Epithelial cell of prostate (primary cell): ENCODE measurements at regions not wholly inside any gene's neighbourhood (a gene's known extent, or its start where the extent isn't known, plus 50 kb on each side); places are given as distances from the start of the nearest gene placed in this dataset.

Experiments
- DNase-seq: peaks from one replicate; pipeline ENCODE4 v3.0.0-alpha.2; 2011; ENCODE audit warnings: low read depth, low spot score
- H3K27ac ChIP-seq: fragments of 450-650 bp; 2 replicates; pipeline ENCODE4 v1.5.1; 2017; ENCODE audit warnings: mild to moderate bottlenecking

DNA sequence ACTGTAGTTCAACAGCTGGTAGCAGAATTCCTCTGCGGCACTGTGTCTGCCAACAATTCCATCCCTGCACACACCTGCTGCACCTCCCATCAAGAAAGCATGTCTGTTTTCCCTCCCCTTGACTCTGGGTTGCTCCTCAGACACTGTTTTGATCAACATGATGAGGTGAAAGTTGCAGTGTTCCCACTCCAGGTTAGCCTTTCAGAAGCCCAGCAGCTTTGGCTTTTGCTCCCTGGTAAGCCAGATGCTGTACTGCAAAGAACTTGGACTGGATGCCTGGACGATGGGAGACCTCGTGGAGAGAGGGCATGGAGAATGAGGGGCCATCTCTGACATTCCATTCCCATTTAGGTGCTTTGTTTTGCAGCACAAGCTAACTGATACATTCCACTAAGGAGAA is 79.1 kb upstream of the MAFB start:
- H3K27ac ChIP-seq = no peak overlapping the region
- no peak for DNase-seq

DNA sequence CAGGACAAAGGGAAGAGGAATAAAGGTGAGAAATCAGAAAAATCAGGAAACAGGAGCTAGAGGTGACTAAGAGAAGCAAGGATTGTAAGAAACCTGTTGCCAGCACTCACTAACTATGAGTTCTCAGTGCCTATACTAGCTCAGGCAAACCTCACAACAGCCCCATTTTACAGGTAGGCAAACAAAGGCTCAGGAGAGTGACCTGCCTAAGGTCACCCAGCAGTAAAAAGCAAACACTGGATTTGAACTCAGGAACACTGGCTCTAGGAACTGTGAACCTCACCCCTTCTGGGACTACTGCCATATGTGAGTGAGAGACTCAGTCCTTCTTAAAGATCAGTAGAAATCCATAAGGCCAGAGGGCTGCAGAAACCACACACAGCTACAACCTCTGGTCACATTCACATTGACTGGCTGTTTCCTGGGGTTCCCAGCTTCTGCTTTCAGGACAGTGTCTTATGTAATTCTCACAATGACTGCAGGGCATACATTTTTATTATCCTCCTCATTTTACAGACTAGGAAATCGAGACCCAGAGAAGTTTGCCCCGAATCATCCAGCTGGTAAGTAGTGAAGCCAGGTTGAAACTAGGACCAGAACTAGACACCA is 80.7 kb upstream of the MAFB start:
- H3K27ac ChIP-seq = no peak overlapping the region
- no peak for DNase-seq

- H3K27ac ChIP-seq = no peak overlapping the region
- DNase-seq = no peak
Observed at GRCh38 chr20:40770564-40771307, 81.7 kb upstream of the MAFB start.

- no peak overlapping the region for H3K27ac ChIP-seq
- no peak for DNase-seq
Observed at GRCh38 chr20:40771308-40771610, 82.2 kb upstream of the MAFB start.

DNA sequence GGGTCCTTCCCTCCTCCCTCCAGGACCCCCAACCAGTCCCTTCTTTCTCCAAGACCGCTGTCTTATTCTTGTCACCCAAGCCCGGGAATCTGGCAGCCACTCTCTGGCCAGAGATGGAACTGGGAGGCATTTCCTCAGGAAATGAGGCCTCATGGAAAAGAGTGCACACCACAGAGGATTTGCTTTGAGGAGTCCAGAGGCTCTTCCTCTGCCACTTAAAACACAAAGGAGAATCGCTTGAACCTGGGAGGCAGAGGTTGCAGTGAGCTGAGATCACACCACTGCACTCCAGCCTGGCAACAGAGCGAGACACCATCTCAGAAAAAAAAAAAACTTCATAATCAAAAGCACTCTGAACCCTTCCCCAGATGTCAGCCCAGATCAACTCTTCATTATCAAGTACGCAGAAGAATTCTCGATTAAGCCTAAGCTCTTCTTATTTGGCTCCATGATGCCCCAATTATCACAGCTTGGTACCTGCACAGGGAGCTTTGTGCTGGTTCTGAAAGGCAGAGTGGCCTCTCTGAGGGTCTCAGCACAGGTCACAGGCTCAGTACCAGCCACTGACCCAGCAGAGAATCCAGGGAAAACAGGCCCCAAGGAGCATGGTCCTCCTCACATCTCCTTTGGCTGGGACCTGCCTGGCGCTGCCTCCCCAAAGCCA is 82.9 kb upstream of the MAFB start:
- DNase-seq = no peak
- no peak overlapping the region for H3K27ac ChIP-seq

GRCh38 chr20:40773376-40773775 is 84.3 kb upstream of the MAFB start:
- no peak overlapping the region for H3K27ac ChIP-seq
- DNase-seq = no peak

GRCh38 chr20:40774252-40774651 is 85.2 kb upstream of the MAFB start:
- no peak for DNase-seq
- H3K27ac ChIP-seq = no peak overlapping the region

GRCh38 chr20:40775561-40776146 is 86.6 kb upstream of the MAFB start:
- no peak for DNase-seq
- no peak overlapping the region for H3K27ac ChIP-seq

GRCh38 chr20:40776466-40777457 is 87.7 kb upstream of the MAFB start:
- DNase-seq = no peak
- no peak overlapping the region for H3K27ac ChIP-seq

GRCh38 chr20:40777653-40778052 is 88.6 kb upstream of the MAFB start:
- DNase-seq = no peak
- no peak overlapping the region for H3K27ac ChIP-seq

- no peak overlapping the region for H3K27ac ChIP-seq
- no peak for DNase-seq
Observed at GRCh38 chr20:40778894-40779496, 90.0 kb upstream of the MAFB start.

DNA sequence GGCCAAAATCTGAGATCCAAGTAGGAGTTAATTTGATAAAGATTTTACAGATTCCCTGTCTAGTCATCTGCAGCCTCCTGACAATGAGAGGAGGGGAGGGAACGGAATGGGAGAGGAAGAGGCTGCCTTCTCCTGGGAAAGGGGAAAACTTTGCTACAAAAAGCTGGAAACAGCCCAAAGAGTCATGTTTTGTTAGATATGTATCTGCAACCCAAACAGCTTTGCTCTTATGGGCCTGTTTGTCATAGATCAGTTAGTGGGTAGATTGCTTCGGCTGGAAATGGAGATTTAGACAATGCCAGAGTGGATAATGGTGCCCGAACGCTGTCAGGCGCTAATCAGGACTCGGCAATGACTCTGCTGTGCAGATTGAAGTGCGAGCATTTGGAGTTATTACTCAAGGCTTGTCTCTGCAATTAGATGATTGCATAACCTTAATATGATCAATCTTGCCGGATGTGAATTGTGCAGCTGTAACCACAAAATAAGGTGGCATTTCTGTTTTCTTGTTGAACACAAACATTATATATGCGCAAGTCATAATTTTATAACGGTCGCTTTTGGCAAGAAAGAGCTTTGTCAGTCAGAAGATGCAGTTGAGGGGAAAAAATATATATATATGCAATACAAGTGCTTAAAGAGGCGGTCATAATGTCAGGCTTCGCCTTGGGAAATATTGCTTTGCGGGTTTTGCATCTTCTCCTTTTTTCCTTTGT is 92.4 kb upstream of the MAFB start:
- H3K27ac ChIP-seq = no peak overlapping the region
- no peak for DNase-seq

- no peak for DNase-seq
- no peak overlapping the region for H3K27ac ChIP-seq
Observed at GRCh38 chr20:40782043-40782368, 93.0 kb upstream of the MAFB start.

DNA sequence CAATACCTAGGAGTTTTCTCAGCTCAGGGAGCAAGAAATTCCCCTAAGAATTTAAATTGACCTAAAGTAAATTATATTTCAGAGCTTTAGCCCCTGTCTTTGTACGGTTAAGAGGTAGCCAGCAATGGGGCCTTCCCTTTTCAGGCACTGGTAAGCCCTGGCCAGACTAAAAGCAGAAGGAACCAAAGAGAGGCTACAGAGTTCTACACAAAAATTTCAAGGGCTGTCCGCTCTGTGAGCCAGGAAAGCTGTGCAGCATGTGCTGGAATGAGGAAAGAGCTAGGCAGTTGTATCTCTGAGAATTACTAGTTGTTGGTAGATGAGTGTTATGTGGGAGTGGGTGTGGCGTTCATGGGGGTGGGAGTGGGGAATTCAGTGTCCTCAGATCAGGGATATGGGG is 96.3 kb upstream of the MAFB start:
- DNase-seq = no peak
- no peak overlapping the region for H3K27ac ChIP-seq

DNA sequence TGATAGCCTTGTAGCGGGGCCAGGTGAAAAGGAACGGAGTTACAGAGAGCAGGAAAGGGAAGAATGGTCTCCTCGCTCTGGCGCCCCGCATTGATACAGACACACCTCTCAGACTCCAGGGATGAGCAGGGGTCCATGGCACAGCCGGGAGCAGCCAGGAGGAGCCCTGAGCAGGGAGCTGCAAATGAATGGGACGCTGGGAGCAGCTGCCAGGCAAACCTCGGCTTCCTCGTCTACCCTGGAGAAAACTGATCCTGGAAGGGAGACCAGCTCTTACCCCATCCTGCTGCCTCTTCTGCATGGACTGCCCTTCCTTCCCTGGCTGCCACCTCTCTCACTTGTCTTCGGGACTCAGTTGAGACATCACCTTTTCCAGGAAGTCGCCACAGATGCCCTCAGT is 97.3 kb upstream of the MAFB start:
- no peak for DNase-seq
- H3K27ac ChIP-seq = no peak overlapping the region

GRCh38 chr20:40787941-40788340 is 98.9 kb upstream of the MAFB start:
- no peak for DNase-seq
- no peak overlapping the region for H3K27ac ChIP-seq

- H3K27ac ChIP-seq = no peak overlapping the region
- no peak for DNase-seq
Observed at GRCh38 chr20:40797425-40797824, 108.4 kb upstream of the MAFB start.

DNA sequence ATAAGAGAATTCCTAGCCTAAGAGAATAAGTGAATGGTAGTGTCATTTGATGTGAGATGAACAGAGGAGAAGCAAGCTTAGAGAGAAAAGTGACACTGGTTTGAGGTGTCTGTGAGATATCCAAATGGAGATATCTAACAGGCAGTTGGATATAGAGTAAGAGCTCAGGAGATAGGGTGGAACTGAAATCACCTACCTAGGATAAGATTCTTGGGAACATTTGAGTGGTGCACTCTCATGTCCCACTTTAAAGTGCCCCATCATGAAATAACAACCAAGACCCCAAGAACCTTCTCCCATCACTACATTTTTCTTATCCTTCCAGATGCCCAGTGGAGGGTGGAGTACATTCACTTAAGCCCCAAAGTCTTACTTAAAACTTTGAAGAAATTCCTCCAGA is 109.0 kb upstream of the MAFB start:
- DNase-seq = no peak
- H3K27ac ChIP-seq = no peak overlapping the region

DNA sequence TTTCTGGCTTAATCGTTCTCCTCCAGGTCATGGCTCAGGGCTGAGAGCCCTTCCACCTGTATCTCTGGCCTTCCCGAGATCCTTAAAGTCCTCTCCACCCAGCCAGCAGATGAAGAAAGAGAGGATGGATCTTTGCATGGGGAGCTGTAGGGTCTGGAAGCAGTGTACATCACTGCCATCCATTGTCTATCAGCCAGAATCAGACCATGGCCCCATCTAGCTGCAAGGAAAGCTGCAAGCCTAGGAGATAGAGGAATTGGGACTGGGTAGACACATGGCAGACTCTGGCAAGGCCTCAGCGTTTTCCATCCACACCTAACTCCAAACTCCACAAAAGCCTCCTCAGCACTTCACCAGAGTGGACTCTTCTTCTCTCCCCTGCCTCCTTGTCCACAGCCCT is 113.8 kb upstream of the MAFB start:
- H3K27ac ChIP-seq = no peak overlapping the region
- no peak for DNase-seq
